H1 (cell line): ENCODE measurements at regions not wholly inside any gene's neighbourhood (a gene's known extent, or its start where the extent isn't known, plus 50 kb on each side); places are given as distances from the start of the nearest gene placed in this dataset.

Experiments
- CTCF ChIA-PET: fragments of 300-600 bp; sonication (Branson Sonifier 250); formaldehyde crosslinking; loops from one replicate; lab custom pipeline; 2021; ENCODE audit not compliant: partially characterized antibody; lab: Charles Lee
- POLR2A ChIA-PET: fragments of 300-600 bp; sonication (Branson Sonifier 250); formaldehyde crosslinking; loops from one replicate; lab custom pipeline; 2021; ENCODE audit warnings: inconsistent platforms; ENCODE audit not compliant: partially characterized antibody; lab: Charles Lee
- DNase-seq, 2 experiments: peaks; one replicate each; pipeline versions ENCODE4 v3.0.0 to v3.0.0-alpha.2; 2010 to 2022; ENCODE audit warnings: low spot score in 2 of 2, low read depth in 1 of 2, mixed read lengths in 1 of 2
- FAIRE-seq: peaks from 2 replicates; lab custom pipeline; 2011; peaks lifted over from hg19 to GRCh38; lab: Jason Lieb, UNC
- H2AFZ ChIP-seq: 2 replicates; pipeline ENCODE4 v1.8.1; 2012; ENCODE audit warnings: low read length, inconsistent platforms
- H2AK5ac ChIP-seq: 2 replicates; pipeline ENCODE4 v1.6.1; 2013; ENCODE audit warnings: low read depth, low read length
- H2BK120ac ChIP-seq: replicated peaks from 2 replicates; pipeline ENCODE3; 2013; ENCODE audit warnings: low read depth, low read length, inconsistent platforms
- H2BK12ac ChIP-seq: 2 replicates; pipeline ENCODE4 v1.6.1; 2013; ENCODE audit warnings: low read depth, low read length
- H2BK15ac ChIP-seq: 2 replicates; pipeline ENCODE4 v1.6.1; 2013; ENCODE audit warnings: low read length
- H2BK20ac ChIP-seq: 2 replicates; pipeline ENCODE4 v1.6.1; 2013; ENCODE audit warnings: low read length
- H2BK5ac ChIP-seq: 2 replicates; pipeline ENCODE4 v1.6.1; 2013; ENCODE audit warnings: low read depth, low read length
- H3K14ac ChIP-seq: 2 replicates; pipeline ENCODE4 v1.6.1; 2013; ENCODE audit warnings: inconsistent platforms; ENCODE audit not compliant: insufficient read length
- H3K18ac ChIP-seq: 2 replicates; pipeline ENCODE4 v1.6.1; 2013; ENCODE audit warnings: low read length; ENCODE audit errors: extremely low read depth
- H3K23ac ChIP-seq: 2 replicates; pipeline ENCODE4 v1.6.1; 2013; ENCODE audit warnings: inconsistent platforms; ENCODE audit not compliant: insufficient read length
- H3K23me2 ChIP-seq: 2 replicates; pipeline ENCODE4 v1.6.1; 2013; ENCODE audit warnings: low read depth, low read length
- H3K27ac ChIP-seq: 2 replicates; pipeline ENCODE4 v1.6.1; 2011; ENCODE audit warnings: low read depth, low read length, inconsistent platforms
- H3K27me3 ChIP-seq, 4 experiments: replicated peaks in 1 of 4; 1 replicate in 1 of 4; 2 replicates in 3 of 4; pipeline versions ENCODE4 v1.6.1 to v1.8.1; 2011 to 2013; ENCODE audit warnings: low read length in 3 of 4, mild to moderate bottlenecking in 3 of 4, inconsistent platforms in 2 of 4, mixed read lengths in 2 of 4, moderate library complexity in 1 of 4; ENCODE audit not compliant: control insufficient read depth in 3 of 4, insufficient read depth in 3 of 4; ENCODE audit errors: extremely low read depth in 1 of 4
- H3K36me3 ChIP-seq, 4 experiments: 2 replicates each; pipeline versions ENCODE4 v1.6.1 to v1.8.1; 2011 to 2013; ENCODE audit warnings: mild to moderate bottlenecking in 4 of 4, low read length in 3 of 4, moderate library complexity in 2 of 4, control low read depth in 1 of 4, inconsistent platforms in 1 of 4; ENCODE audit not compliant: insufficient read depth in 4 of 4, control insufficient read depth in 2 of 4
- H3K4ac ChIP-seq: replicated peaks from 2 replicates; pipeline ENCODE3; 2013; ENCODE audit warnings: low read length, low read depth, mixed read lengths, inconsistent platforms; ENCODE audit not compliant: insufficient read length
- H3K4me1 ChIP-seq, 4 experiments: replicated peaks in 1 of 4; 1 replicate in 1 of 4; 2 replicates in 3 of 4; pipeline versions ENCODE4 v1.6.1 to v1.8.1; 2011 to 2013; ENCODE audit warnings: low read length in 3 of 4, inconsistent platforms in 2 of 4, mixed read lengths in 1 of 4; ENCODE audit not compliant: insufficient read depth in 4 of 4, control insufficient read depth in 3 of 4
- H3K4me2 ChIP-seq, 2 experiments: 2 replicates each; pipeline versions ENCODE4 v1.6.1 to v1.8.1; 2011 to 2013; ENCODE audit warnings: low read depth in 2 of 2, low read length in 2 of 2, control low read depth in 1 of 2, inconsistent platforms in 1 of 2, mild to moderate bottlenecking in 1 of 2; ENCODE audit not compliant: insufficient read depth in 1 of 2
- H3K4me3 ChIP-seq, 4 experiments: fragments of 200-600, 300-600 bp in 1 of 4; sonication (generic), shearing (Covaris generic), sonication (Bioruptor Twin) in 1 of 4; 2 replicates each; pipeline versions ENCODE4 v1.5.1 to v1.8.1; 2011 to 2016; ENCODE audit warnings: low read length in 4 of 4, low read depth in 3 of 4, control low read depth in 2 of 4, inconsistent platforms in 2 of 4, mild to moderate bottlenecking in 2 of 4, mixed read lengths in 1 of 4, moderate library complexity in 1 of 4; ENCODE audit not compliant: insufficient read depth in 2 of 4; ENCODE audit errors: extremely low read depth in 1 of 4
- H3K56ac ChIP-seq: replicated peaks from 2 replicates; pipeline ENCODE3; 2013; ENCODE audit warnings: low read depth, mild to moderate bottlenecking, mixed read lengths, low read length, inconsistent platforms; ENCODE audit not compliant: insufficient read length
- H3K79me1 ChIP-seq: 2 replicates; pipeline ENCODE4 v1.6.1; 2013; ENCODE audit warnings: low read depth, low read length, control low read depth
- H3K79me2 ChIP-seq, 2 experiments: 2 replicates each; pipeline versions ENCODE4 v1.6.1 to v1.8.1; 2012 to 2013; ENCODE audit warnings: low read length in 2 of 2, mild to moderate bottlenecking in 2 of 2, inconsistent platforms in 1 of 2; ENCODE audit not compliant: insufficient read depth in 2 of 2, control insufficient read depth in 1 of 2
- H3K9ac ChIP-seq, 4 experiments: replicated peaks in 1 of 4; 1 replicate in 1 of 4; 2 replicates in 3 of 4; pipeline versions ENCODE4 v1.6.1 to v1.8.1; 2011 to 2013; ENCODE audit warnings: low read depth in 3 of 4, low read length in 3 of 4, control low read depth in 2 of 4, mild to moderate bottlenecking in 2 of 4, moderate library complexity in 2 of 4, inconsistent platforms in 1 of 4; ENCODE audit errors: extremely low read depth in 1 of 4
- H3K9me3 ChIP-seq, 2 experiments: 2 replicates each; pipeline versions ENCODE4 v1.6.1 to v1.8.1; 2012 to 2013; ENCODE audit warnings: mild to moderate bottlenecking in 2 of 2, moderate library complexity in 2 of 2, control low read depth in 1 of 2, inconsistent platforms in 1 of 2, low read depth in 1 of 2, low read length in 1 of 2, mixed read lengths in 1 of 2; ENCODE audit not compliant: insufficient read depth in 2 of 2
- H4K20me1 ChIP-seq, 2 experiments: replicated peaks in 1 of 2; 2 replicates each; pipeline versions ENCODE3 to v1.8.1; 2011 to 2013; ENCODE audit warnings: inconsistent platforms in 2 of 2, low read length in 2 of 2, mild to moderate bottlenecking in 1 of 2; ENCODE audit not compliant: insufficient read depth in 2 of 2, control insufficient read depth in 1 of 2
- H4K5ac ChIP-seq: 2 replicates; pipeline ENCODE4 v1.6.1; 2013; ENCODE audit warnings: low read length, low read depth, mixed read lengths, inconsistent platforms; ENCODE audit not compliant: insufficient read length
- H4K8ac ChIP-seq: 2 replicates; pipeline ENCODE4 v1.8.0; 2013; ENCODE audit warnings: mild to moderate bottlenecking, moderate library complexity, low read length, inconsistent platforms; ENCODE audit not compliant: insufficient read depth; ENCODE audit errors: extremely low read depth
- H4K91ac ChIP-seq: replicated peaks from 2 replicates; pipeline ENCODE3; 2013; ENCODE audit warnings: low read length, mixed read lengths, inconsistent platforms; ENCODE audit not compliant: insufficient read length
- BRCA1 ChIP-seq: IDR thresholded peaks from 2 replicates; pipeline ENCODE4 v1.6.1; 2012; ENCODE audit warnings: low read depth, low read length, improper control_type of control experiment
- CBX5 ChIP-seq: fragments of 300-800, 300-1000 bp; sonication (generic); IDR thresholded peaks from 2 replicates; pipeline ENCODE4 v1.7.1; 2016; ENCODE audit warnings: antibody characterized with exemption, low read length, low read depth
- CHD2 ChIP-seq: IDR thresholded peaks from 2 replicates; pipeline ENCODE4 v1.6.1; 2012; ENCODE audit warnings: low read length, improper control_type of control experiment
- FOSL1 ChIP-seq: IDR thresholded peaks from 2 replicates; pipeline ENCODE4 v1.6.1; 2011; ENCODE audit warnings: mild to moderate bottlenecking, low read depth, low read length, moderate library complexity; ENCODE audit not compliant: insufficient read depth
- JUN ChIP-seq: IDR thresholded peaks from 2 replicates; pipeline ENCODE4 v1.6.1; 2011; ENCODE audit warnings: low read depth, mild to moderate bottlenecking, improper control_type of control experiment, low read length
- NRF1 ChIP-seq: IDR thresholded peaks from 2 replicates; pipeline ENCODE4 v1.6.1; 2011; ENCODE audit warnings: mild to moderate bottlenecking, low read depth, low read length, improper control_type of control experiment
- RFX5 ChIP-seq: IDR thresholded peaks from 2 replicates; pipeline ENCODE4 v1.6.1; 2011; ENCODE audit warnings: low read depth, low read length, improper control_type of control experiment, borderline replicate concordance
- RNF2 ChIP-seq: fragments of 200-900, 300-1000 bp; sonication (generic); IDR thresholded peaks from 2 replicates; pipeline ENCODE4 v1.7.1; 2016; ENCODE audit warnings: borderline replicate concordance, low read depth, mild to moderate bottlenecking, antibody characterized with exemption, low read length; ENCODE audit not compliant: poor library complexity, severe bottlenecking; ENCODE audit errors: missing control alignments
- SIRT6 ChIP-seq: IDR thresholded peaks from one replicate; pipeline ENCODE4 v1.7.1; 2012; ENCODE audit warnings: low read length, inconsistent platforms
- TCF12 ChIP-seq: IDR thresholded peaks from 2 replicates; pipeline ENCODE4 v1.6.1; 2011; ENCODE audit warnings: low read depth, mild to moderate bottlenecking, low read length
- TEAD4 ChIP-seq: IDR thresholded peaks from 2 replicates; pipeline ENCODE4 v1.6.1; 2012; ENCODE audit warnings: low read depth, low read length, inconsistent platforms, mixed read lengths
- TF ChIP-seq, protein P1 (sequence below): IDR thresholded peaks from 2 replicates; pipeline ENCODE4 v1.6.1; 2011; ENCODE audit warnings: low read depth, mild to moderate bottlenecking, low read length; ENCODE audit not compliant: insufficient read depth
- TF ChIP-seq, protein P2 (sequence below): IDR thresholded peaks from 2 replicates; pipeline ENCODE4 v1.6.1; 2012; ENCODE audit warnings: low read length, inconsistent platforms

DNA sequence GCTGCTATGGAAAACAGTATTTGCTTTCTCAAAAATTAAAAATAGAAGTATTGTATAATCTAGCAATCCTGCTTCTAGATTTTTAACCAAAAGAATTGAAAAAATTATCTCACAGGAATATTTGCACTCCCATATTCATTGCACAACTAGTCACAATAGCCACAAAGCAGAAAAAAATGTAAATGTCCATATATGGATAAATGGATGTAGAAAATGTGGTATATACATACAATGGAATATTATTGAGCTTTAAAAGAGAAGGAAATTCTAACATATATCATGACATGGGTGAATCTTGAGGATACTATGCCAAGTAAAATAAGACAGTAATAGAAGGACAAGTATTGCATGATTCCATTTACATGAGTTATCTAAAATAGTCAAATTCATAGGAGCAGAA is 2753.0 kb downstream of the PCDH9 start:
- no peaks in the 10 kb centered on the region for H3K79me1 ChIP-seq
- H2BK12ac ChIP-seq, result no peak overlapping the region
- no peak overlapping the region for H2BK120ac ChIP-seq
- H3K36me3 ChIP-seq, result no peaks in the 10 kb centered on the region
- H2BK5ac ChIP-seq, result no peak overlapping the region
- H4K91ac ChIP-seq, result no peak overlapping the region
- H2AK5ac ChIP-seq, result no peak overlapping the region
- H3K23me2 ChIP-seq, result no peaks in the 10 kb centered on the region
- no peak overlapping the region for H3K4me3 ChIP-seq
- CTCF ChIA-PET, result no interaction called here
- DNase-seq, result no peak
- no peak overlapping the region for H3K18ac ChIP-seq
- no peaks in the 10 kb centered on the region for H3K79me2 ChIP-seq
- no peak overlapping the region for H3K56ac ChIP-seq
- no peak overlapping the region for H3K23ac ChIP-seq
- H3K4me2 ChIP-seq, result no peak overlapping the region
- no peaks in the 10 kb centered on the region for H3K27me3 ChIP-seq
- FAIRE-seq, result no peak
- POLR2A ChIA-PET, result no interaction called here
- no peak overlapping the region for H4K5ac ChIP-seq
- H2BK15ac ChIP-seq, result no peak overlapping the region
- no peak overlapping the region for H3K27ac ChIP-seq
- no peak overlapping the region for H2BK20ac ChIP-seq
- 0 out of 4 replicates have a peak, but pooled peaks cover 0 to 3% of the 10 kb centered on the region in 2 experiments for H3K9me3 ChIP-seq
- H3K9ac ChIP-seq, result no peak overlapping the region
- H3K4ac ChIP-seq, result no peak overlapping the region
- no peak overlapping the region for H2AFZ ChIP-seq
- TF ChIP-seq JUN (no peak), NRF1 (no peak), CBX5 (no peak), SIRT6 (no peak), TCF12 (no peak), RNF2 (no peak), FOSL1 (no peak), CHD2 (no peak), RFX5 (no peak), BRCA1 (no peak), TEAD4 (no peak)
- TF ChIP-seq, protein P1, sequence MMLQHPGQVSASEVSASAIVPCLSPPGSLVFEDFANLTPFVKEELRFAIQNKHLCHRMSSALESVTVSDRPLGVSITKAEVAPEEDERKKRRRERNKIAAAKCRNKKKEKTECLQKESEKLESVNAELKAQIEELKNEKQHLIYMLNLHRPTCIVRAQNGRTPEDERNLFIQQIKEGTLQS, result no peak
- TF ChIP-seq, protein P2, sequence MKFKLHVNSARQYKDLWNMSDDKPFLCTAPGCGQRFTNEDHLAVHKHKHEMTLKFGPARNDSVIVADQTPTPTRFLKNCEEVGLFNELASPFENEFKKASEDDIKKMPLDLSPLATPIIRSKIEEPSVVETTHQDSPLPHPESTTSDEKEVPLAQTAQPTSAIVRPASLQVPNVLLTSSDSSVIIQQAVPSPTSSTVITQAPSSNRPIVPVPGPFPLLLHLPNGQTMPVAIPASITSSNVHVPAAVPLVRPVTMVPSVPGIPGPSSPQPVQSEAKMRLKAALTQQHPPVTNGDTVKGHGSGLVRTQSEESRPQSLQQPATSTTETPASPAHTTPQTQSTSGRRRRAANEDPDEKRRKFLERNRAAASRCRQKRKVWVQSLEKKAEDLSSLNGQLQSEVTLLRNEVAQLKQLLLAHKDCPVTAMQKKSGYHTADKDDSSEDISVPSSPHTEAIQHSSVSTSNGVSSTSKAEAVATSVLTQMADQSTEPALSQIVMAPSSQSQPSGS, result no peak
- TF ChIP-seq, all 59 proteins: peak for 0
- no peak overlapping the region for H3K14ac ChIP-seq
- peaks cover 0 to 6% (median 0%) of the 10 kb centered on the region in 4 experiments; a peak in 2 of 7 replicates for H3K4me1 ChIP-seq
- no peak overlapping the region for H4K8ac ChIP-seq
- H4K20me1 ChIP-seq, result no peaks in the 10 kb centered on the region
